ENCODE measurements at regions not wholly inside any gene's neighbourhood (a gene's known extent, or its start where the extent isn't known, plus 50 kb on each side); places are given as distances from the start of the nearest gene placed in this dataset.
"Not testable (repeated sequence)": the region's sequence is repeated elsewhere in the genome, so short reads cannot be mapped to it uniquely, and the experiment has no call there.

GRCh38 chr16:17743578-17743977 lies 272.8 kb upstream of the XYLT1 start:
- CTCF ChIA-PET = interaction anchor here (0.5 kb wide), 1 partner anchor 117 kb away, joined by 5 read pairs; no protein-coding TSS in a partner anchor
- Histone ChIP-seq H3K4me1 (ENCODE audit: control insufficient read depth in 2 of 2, insufficient read depth in 2 of 2, low read length in 2 of 2) (no peaks in the 10 kb centered on the region), H3K9ac (ENCODE audit: low read length) (no peak overlapping the region), H3K9me3 (ENCODE audit: control extremely low read depth in 1 of 3, control insufficient read depth in 2 of 3, insufficient read depth in 1 of 3, low read length in 2 of 3) (peaks cover 0 to 4% (median 0%) of the 10 kb centered on the region in 3 donors), H3K79me2 (ENCODE audit: control insufficient read depth, insufficient read depth, low read length) (no peaks in the 10 kb centered on the region), H3K27ac (ENCODE audit: low read length in 2 of 2) (no peak overlapping the region), H3K4me2 (replicated peaks; ENCODE audit: low read depth, low read length, poor library complexity, severe bottlenecking) (no peak overlapping the region), H3K4me3 (ENCODE audit: control extremely low read depth in 1 of 5, extremely low read depth in 1 of 5, insufficient read depth in 1 of 5, low read depth in 2 of 5, low read length in 4 of 5) (no peak overlapping the region), H4K20me1 (ENCODE audit: control insufficient read depth, insufficient read depth, low read length, poor library complexity, severe bottlenecking) (no peaks in the 10 kb centered on the region), H3K36me3 (replicated peaks in 1 of 2; ENCODE audit: control extremely low read depth in 1 of 2, control insufficient read depth in 1 of 2, extremely low read depth in 1 of 2, insufficient read depth in 2 of 2, low read length in 1 of 2) (no peaks in the 10 kb centered on the region), H3K27me3 (replicated peaks in 1 of 4; ENCODE audit: control extremely low read depth in 1 of 4, control insufficient read depth in 3 of 4, insufficient read depth in 4 of 4, low read length in 3 of 4) (peaks cover 0 to 4% (median 0%) of the 10 kb centered on the region in 4 experiments), H2AFZ (ENCODE audit: insufficient read depth, low read depth, low read length, poor library complexity, severe bottlenecking) (no peak overlapping the region)
- H3K27ac Mint-ChIP-seq = no peak overlapping the region
- POLR2A ChIA-PET = no interaction called here
- ATAC-seq (ENCODE audit: low read depth) (no peak), DNase-seq (no peak)
- WGBS (ENCODE audit: insufficient coverage) = 90% methylated on average over 4 of the region's 4 CpGs
- H3K4me1 Mint-ChIP-seq = no peaks in the 10 kb centered on the region
- peaks cover 14% of the 10 kb centered on the region for H3K27me3 Mint-ChIP-seq
- H3K9me3 Mint-ChIP-seq (ENCODE audit: insufficient read depth) = no peaks in the 10 kb centered on the region
- intact Hi-C loops (cut with micrococcal nuclease) = no loop called here
- TF ChIP-seq EZH2 (IDR thresholded peaks at IDR 0.05; ENCODE audit: borderline replicate concordance, insufficient read depth, low read depth, low read length, poor library complexity, severe bottlenecking) = no peak
- no peak for TF ChIP-seq CTCF (IDR thresholded peaks at IDR 0.05)
- H3K4me3 Mint-ChIP-seq = no peak overlapping the region

- DNase-seq (no peak), ATAC-seq (ENCODE audit: low read depth) (no peak)
- H3K4me3 Mint-ChIP-seq = no peak overlapping the region
- H3K9me3 ChIP-seq (ENCODE audit: control extremely low read depth in 1 of 3, control insufficient read depth in 2 of 3, insufficient read depth in 1 of 3, low read length in 2 of 3) = peaks cover 0 to 4% (median 0%) of the 10 kb centered on the region in 3 donors
- no peaks in the 10 kb centered on the region for H3K9me3 Mint-ChIP-seq (ENCODE audit: insufficient read depth)
- WGBS (ENCODE audit: insufficient coverage) = 89% methylated on average over 1 of the region's 3 CpGs
- H3K4me1 Mint-ChIP-seq = no peaks in the 10 kb centered on the region
- H3K4me3 ChIP-seq (ENCODE audit: control extremely low read depth in 1 of 5, extremely low read depth in 1 of 5, insufficient read depth in 1 of 5, low read depth in 2 of 5, low read length in 4 of 5) = no peak overlapping the region
- peaks cover 14% of the 10 kb centered on the region for H3K27me3 Mint-ChIP-seq
- TF ChIP-seq EZH2 (IDR thresholded peaks at IDR 0.05; ENCODE audit: borderline replicate concordance, insufficient read depth, low read depth, low read length, poor library complexity, severe bottlenecking) (no peak), CTCF (IDR thresholded peaks at IDR 0.05) (no peak)
- H3K27me3 ChIP-seq (replicated peaks in 1 of 4; ENCODE audit: control extremely low read depth in 1 of 4, control insufficient read depth in 3 of 4, insufficient read depth in 4 of 4, low read length in 3 of 4) = peaks cover 0 to 4% (median 0%) of the 10 kb centered on the region in 4 experiments
- ChIA-PET CTCF (interaction anchor here (0.5 kb wide), 1 partner anchor 116 kb away, joined by 5 read pairs; no protein-coding TSS in a partner anchor), POLR2A (no interaction called here)
- H3K27ac Mint-ChIP-seq = no peak overlapping the region
- H4K20me1 ChIP-seq (ENCODE audit: control insufficient read depth, insufficient read depth, low read length, poor library complexity, severe bottlenecking) = no peaks in the 10 kb centered on the region
- no peak overlapping the region for H3K27ac ChIP-seq (ENCODE audit: low read length in 2 of 2)
- H2AFZ ChIP-seq (ENCODE audit: insufficient read depth, low read depth, low read length, poor library complexity, severe bottlenecking) = no peak overlapping the region
- H3K79me2 ChIP-seq (ENCODE audit: control insufficient read depth, insufficient read depth, low read length) = no peaks in the 10 kb centered on the region
- intact Hi-C loops (cut with micrococcal nuclease) = no loop called here
- H3K4me1 ChIP-seq (ENCODE audit: control insufficient read depth in 2 of 2, insufficient read depth in 2 of 2, low read length in 2 of 2) = no peaks in the 10 kb centered on the region
- no peaks in the 10 kb centered on the region for H3K36me3 ChIP-seq (replicated peaks in 1 of 2; ENCODE audit: control extremely low read depth in 1 of 2, control insufficient read depth in 1 of 2, extremely low read depth in 1 of 2, insufficient read depth in 2 of 2, low read length in 1 of 2)
- no peak overlapping the region for H3K9ac ChIP-seq (ENCODE audit: low read length)
- H3K4me2 ChIP-seq (replicated peaks; ENCODE audit: low read depth, low read length, poor library complexity, severe bottlenecking) = no peak overlapping the region
Observed at GRCh38 chr16:17743158-17743557, 272.4 kb upstream of the XYLT1 start.

- ATAC-seq (ENCODE audit: low read depth); H3K9me3 ChIP-seq (ENCODE audit: control extremely low read depth in 1 of 3, control insufficient read depth in 2 of 3, insufficient read depth in 1 of 3, low read length in 2 of 3); CTCF ChIA-PET; H3K4me3 ChIP-seq (ENCODE audit: control extremely low read depth in 1 of 5, extremely low read depth in 1 of 5, insufficient read depth in 1 of 5, low read depth in 2 of 5, low read length in 4 of 5); H3K27ac Mint-ChIP-seq; H3K27me3 Mint-ChIP-seq; H4K20me1 ChIP-seq (ENCODE audit: control insufficient read depth, insufficient read depth, low read length, poor library complexity, severe bottlenecking); H3K27ac ChIP-seq (ENCODE audit: low read length in 2 of 2); H3K9me3 Mint-ChIP-seq (ENCODE audit: insufficient read depth); H3K4me1 ChIP-seq (ENCODE audit: control insufficient read depth in 2 of 2, insufficient read depth in 2 of 2, low read length in 2 of 2); DNase-seq; H3K4me2 ChIP-seq (replicated peaks; ENCODE audit: low read depth, low read length, poor library complexity, severe bottlenecking); H3K4me1 Mint-ChIP-seq; H2AFZ ChIP-seq (ENCODE audit: insufficient read depth, low read depth, low read length, poor library complexity, severe bottlenecking); H3K79me2 ChIP-seq (ENCODE audit: control insufficient read depth, insufficient read depth, low read length); intact Hi-C loops (cut with micrococcal nuclease); POLR2A ChIA-PET; H3K9ac ChIP-seq (ENCODE audit: low read length); H3K36me3 ChIP-seq (replicated peaks in 1 of 2; ENCODE audit: control extremely low read depth in 1 of 2, control insufficient read depth in 1 of 2, extremely low read depth in 1 of 2, insufficient read depth in 2 of 2, low read length in 1 of 2); H3K27me3 ChIP-seq (replicated peaks in 1 of 4; ENCODE audit: control extremely low read depth in 1 of 4, control insufficient read depth in 3 of 4, insufficient read depth in 4 of 4, low read length in 3 of 4); H3K4me3 Mint-ChIP-seq: not testable (repeated sequence)
- WGBS (ENCODE audit: insufficient coverage) = 84% methylated on average over 3 of the region's 3 CpGs
Observed at GRCh38 chr16:17735099-17735498, 264.3 kb upstream of the XYLT1 start.

Measured in B cell (primary cell).